ENCODE measurements at regions not wholly inside any gene's neighbourhood (a gene's known extent, or its start where the extent isn't known, plus 50 kb on each side); places are given as distances from the start of the nearest gene placed in this dataset.

DNA sequence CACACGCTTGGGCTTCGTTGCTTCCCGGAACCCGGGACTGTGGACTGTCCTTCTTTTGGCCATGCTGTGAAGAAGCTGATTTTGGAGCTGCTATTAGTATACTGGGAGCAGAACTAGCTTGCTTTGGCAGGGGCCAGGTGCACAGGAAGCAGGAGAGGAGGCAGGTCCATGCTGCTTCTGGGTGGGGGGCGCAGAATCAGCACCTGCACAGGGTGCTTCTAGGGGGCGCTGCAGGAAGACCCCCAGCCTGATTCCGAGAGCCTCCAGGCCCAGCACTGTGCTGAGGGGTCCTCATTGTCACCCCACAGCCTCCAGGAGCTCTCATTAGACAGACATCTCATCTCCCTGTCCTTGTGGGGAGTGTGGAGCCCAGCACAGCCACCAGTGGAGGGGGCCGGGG, 252.6 kb upstream of the IRX4 start:
- no peak for DNase-seq

DNA sequence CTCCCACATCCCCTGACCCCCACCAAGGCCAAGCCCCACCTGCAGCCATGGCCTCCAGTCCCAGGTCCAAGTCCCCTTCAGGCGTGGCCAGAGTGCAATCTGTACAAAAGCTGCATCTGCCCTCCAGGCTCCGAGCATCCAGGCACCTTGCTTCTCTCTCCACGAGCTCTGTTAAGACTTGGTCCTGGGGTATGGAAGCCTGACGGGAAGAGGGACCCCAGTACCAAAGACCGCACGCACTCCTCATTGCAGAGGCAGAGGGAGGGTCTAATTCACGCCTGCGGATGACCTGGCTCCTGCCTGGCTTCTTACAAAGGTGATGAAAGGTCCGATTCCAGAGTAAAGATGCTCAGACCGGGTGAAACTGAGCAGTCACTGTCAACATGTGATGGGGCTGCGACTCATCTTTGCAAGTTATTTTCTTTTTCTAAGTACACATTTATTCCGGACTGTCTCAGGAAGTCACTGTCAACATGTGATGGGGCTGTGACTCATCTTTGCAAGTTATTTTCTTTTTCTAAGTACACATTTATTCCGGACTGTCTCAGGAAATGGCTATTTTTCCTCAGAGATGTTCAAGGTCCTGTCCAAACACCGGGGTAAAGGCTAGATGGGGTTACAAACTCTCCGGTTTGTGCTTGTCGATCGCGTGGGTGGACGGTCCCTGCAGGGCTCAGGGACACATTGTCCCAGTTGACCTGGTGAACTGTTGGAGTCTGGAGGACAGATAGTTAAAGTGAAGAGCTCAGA, 252.0 kb upstream of the IRX4 start:
- DNase-seq: no peak

DNA sequence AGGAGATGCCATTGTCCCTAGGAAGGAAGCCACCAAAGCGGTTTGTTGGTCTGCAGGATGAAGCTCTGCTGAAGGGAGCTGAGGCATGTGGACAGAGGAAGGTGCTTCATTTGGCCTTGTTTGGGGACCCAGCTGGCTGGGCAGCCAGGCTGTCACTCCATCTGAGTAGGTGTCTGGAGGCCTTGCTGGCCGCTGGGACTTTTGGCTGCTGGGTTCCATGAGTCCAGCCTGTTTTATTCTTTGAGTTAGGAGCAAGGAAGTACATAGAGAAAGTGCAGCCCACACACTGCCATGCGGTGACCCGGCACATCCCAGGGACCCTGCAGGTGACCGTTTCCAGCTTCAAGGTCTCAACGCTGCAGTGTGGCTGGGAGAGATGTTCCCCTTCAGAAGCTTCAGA, 251.2 kb upstream of the IRX4 start:
- DNase-seq: no peak

DNA sequence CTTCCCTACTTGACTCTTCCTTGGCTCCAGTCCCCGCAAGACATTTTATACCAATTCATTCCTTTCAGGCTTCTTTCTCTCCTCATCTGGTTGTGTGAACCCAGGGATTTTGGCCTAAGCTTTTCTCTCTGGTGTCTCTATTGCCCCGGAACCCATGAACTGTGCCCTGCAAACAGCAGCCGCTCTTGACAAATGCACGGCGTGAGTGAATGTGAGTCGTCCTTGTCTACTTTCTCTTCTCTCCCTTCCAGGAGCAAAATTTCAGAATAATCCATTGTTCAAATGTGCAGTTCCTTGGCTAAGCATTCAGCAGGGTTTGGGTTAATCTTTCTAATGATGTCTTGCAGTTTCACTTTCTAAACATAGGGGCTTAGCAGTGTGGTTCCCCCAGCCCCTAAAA, 250.4 kb upstream of the IRX4 start:
- DNase-seq: no peak

DNA sequence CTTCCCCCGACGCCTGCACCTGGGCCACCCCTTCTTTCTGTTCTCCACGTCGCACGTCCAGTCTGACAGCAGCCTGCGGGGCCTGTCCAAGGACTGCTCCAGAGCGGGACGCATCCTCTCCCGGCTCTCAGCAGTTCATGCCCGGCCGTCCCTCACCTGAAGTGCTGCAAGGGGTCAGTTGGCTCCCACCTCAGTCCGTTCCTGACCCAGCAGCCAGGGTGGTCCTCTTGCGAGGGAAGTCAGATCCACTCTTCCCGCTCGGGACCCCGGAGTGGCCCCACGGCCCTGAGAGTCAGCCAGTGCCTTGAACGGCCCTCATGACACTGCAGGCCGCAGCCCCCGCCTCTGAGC, 249.7 kb upstream of the IRX4 start:
- no peak for DNase-seq

DNA sequence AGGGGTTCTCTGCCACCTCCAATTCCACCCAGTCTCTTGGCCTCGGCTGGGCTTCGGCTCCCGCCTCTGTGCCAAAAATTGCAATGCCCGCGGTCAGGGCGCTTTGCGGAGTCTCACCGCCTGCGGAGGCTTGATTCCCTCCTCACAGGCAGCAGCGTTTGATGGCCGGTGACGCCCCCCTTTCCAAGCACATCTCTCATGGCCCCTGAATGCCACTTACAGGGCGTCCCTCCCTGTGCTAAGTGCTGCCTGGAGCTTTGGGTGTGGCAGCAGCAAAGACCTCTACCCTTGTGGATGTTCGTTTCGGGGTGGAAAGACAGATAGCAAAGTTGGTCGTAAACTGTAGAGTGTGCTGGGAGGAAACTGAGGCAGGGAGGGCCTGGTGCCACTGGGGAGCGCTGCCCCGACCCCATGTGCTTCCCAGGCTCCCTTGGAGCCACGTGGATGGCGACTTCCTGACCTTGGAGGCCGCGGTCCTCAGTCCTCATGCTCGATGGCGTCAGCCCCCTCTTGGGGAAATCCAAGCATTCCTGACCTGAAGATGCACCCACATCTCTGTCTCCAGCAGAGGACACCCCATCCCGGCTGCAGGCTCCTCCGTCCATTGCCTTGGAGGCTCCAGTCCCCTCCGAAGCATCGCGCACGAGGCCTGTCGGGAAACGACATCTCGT, 249.2 kb upstream of the IRX4 start:
- no peak for DNase-seq

DNA sequence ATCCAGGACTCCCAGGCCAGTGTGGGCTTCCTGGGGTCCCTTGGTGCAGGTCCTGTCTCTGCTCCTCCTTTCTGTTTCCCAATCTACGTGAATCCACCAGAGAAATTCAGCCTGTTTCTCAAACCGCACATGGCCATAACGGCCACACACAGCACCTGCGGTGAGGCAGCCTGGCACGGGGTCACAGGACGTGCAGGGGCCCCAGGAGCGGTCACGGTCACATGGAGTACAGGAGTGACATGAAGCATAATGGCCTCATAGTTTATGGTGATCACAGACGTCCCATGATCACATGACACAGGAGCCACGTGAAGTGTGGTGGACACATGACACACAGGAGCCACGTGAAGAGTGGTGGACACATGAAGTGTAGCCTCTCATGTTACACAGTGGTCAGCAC, 248.5 kb upstream of the IRX4 start:
- DNase-seq: no peak

DNA sequence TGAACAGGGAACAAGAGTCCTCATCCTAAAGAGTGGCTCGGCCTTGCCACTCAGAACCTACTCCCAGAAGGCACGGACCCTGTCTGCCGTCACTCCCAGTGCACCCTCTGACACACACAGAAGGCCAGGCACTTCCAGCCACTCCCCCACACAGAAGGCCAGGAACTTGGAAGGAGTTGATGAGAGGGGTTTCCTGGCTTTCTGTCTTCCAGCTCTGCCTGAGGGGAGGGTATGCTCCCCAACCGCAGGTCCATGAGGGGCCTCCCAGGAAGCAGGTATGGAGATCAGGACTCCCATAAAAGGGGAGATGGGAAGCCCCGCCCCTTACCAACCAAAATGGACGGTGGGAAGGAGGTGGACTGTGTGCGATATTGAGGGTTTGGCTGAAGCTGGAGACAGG, 247.6 kb upstream of the IRX4 start:
- DNase-seq: no peak

DNA sequence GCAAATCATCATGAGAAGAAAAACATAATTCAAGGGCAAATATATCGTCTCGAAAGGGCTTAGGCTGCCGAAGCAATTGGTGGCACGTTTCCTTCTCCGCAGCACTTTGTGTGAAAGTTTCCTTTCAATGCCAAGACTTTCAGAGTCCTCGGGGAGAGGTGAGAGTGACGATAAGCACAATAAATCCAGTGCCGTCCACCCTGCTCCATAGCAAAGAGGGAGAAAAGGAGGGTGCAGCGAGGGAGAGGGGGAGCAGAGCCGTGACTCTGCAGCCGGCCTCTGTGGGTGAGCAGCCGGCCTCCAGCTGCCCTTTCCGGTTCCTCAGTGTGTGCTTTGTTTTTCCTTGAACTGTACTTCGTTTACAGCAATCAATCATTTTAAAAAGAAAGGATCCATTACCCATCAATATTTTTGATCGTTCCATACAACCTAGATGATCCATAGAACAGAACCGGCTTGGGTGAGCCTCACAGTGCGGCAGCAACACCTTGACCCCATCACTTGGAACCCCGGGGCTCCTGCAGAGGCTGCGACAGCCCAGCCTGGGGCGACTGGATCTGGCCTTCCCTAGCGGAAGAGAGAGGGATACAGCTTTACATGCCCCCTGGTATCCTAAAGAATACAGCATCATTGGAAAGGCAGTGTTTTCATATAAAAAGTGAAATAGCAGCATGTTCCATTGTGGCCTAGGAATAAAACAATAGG, 247.0 kb upstream of the IRX4 start:
- DNase-seq: no peak

DNA sequence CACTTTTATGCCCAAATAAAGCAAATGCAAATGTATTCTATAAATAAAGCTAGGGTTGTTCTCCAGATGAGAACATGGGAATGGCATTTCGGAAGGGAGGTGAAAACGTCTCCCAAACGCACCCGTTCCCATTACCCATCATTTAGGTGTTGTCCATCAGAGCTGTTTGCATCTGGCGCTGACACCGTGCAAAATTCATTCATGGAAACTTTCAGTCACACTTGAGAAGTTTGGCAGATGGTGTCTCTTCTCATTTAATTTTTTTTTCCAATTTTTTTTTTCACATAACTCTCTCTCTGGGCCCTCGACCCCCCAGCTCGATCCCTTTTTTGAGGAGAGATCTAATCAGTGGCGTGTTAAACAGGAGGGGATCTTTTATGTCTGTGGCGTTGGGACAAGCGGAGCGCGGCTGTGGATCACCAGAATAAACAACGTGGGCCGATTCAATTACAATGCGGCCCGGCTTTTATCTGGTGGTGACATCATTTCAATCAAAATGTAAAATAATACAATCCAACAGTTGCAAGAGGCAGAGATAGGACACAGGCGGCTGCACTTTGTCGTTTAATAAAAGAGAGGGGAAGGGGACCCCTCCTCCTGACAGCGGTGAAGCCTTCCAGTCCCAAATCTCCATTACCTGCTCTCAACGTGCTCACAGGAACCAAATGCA, 246.1 kb upstream of the IRX4 start:
- no peak for DNase-seq

DNA sequence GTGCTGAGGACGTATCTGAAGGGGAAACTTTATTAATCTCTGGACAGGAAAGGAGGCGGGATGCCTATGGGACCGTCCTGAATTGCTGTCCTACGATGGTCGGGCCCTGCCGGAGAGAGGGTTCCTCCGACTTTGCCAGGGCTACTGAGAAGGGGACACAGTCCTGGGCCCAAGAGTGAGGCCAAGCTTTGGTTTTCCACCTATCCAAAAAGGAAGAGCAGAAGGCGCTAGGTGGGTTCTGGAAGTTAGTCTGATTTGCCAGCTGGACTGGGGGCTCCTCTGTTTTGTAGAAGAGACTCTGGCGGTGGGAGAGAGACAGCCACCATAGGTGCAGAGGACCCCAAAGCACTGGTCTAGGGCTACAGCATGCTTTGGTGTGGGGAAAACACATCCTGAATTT, 243.8 kb upstream of the IRX4 start:
- no peak for DNase-seq

DNA sequence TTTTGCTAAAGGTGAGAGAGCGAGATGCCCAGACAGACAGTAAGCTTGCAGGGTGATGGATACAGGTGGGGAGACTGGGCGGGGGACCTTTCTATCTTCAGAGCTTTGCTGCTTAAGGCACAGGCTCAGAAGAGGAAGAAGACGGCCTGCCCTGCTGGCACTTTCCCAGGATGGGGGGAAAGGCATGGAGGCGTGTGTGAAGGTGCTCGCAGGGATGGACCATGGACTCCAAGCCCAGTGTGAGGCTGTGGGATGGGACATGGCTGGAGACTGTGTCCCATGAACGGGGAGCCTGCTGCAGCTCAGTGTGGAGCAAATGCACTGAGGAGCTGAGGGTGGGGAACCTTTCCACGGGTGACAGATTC, 243.2 kb upstream of the IRX4 start:
- DNase-seq: no peak

DNA sequence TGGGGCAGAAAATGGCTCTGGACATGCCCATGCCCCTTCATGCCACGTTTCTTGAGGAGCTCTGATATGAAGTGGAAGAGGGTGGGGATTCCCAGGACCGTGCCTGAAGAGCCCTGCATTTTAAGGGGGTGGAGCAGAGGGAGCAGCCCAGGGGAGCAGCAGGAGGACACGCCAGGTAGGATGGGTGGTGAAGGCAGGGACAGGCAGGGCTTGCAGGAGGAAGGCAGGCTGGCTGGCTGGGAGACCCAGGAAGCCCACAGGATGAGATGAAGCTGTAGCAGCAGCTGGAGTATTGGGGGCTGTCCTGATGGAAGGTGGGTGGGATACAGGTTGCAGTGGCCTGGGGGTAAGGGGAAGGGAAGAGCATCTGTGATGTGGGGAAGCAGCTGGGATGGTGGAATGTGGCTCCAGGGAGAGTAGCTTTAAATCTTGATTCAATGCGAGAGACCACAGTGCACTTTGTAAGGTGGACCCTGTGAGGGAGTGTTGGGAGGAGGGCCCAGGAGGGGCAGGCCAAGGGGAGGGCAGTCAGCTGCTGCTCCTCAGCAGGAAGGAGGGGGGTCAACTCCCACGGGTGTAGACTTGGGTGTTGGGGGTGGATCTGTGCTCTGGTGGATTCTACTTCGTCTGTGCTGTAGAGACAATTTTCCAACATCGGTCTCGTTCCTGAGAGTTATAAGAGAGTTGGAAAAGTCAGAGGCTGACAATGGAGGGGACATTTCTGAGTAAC, 242.6 kb upstream of the IRX4 start:
- no peak for DNase-seq

DNA sequence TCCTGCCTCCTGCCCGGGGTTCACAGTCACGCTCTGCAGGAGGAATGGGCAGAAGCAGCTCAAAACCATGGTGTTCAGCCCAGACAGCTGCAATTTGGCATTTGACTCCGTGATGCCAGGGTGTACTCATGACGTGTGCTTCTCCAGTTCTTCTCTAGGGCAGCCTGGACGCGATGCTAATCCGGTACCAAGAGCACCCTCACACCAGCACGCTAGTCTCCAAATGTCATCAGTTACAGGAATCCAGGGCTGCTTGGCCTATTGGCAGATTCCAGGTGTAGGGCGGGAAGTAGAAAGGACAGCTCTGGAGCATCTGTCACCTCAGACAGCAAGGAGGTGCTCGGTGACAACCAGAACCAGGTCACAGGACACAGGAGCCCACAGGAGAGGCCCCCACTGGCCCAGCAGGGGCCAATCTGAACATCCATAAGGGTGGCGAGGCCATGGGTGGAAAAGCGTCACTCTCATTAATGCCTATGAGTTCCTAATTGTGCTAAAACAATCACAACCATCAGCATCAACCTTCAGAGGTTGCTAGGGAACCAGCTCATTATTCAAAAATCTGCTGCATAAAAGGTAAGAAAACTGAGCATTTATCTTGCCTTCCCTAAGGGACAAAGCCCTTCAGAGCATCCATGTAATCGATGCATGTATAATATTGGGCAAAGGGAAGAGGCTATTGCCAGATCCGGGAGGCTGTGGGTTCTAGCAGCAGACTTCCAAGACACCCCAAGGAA, 241.9 kb upstream of the IRX4 start:
- DNase-seq: no peak

DNA sequence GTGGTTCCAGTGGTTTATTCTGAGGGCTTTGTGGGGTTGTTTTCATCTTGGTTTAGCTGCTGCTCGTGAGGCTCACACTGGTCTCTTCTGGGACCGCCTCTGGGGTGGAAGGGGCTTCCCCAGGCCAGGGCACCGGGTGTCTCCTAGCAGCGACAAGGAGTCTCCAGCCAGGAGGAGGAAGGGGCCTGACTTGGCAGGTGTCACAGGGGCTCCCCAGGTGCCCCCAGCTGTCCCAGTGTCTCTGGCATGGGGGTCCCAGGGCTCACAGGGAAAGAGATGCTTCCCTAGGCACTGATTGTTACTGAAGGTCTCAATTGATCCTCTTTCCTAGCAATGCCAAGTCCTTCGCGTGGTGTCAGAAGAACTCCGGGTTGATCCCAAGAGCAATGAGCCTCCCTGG, 241.1 kb upstream of the IRX4 start:
- no peak for DNase-seq

DNA sequence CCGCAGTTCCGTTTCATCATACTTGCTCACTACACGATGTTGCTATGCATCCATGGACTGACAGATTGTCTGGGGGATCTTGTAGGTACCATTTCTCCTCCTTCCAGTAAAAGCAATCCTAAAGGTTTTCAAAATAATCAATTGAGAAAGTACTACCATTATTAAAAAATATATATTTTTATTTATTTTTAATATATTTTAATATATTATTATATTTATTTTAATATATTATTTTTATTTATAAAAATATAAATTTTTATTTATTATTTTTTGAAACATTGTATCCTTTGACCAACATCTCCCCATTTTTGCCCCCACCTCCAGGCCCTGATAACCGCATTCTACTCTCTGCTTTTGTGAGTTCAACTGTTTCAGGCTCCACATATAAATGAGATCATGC, 237.6 kb upstream of the IRX4 start:
- no peak for DNase-seq

DNA sequence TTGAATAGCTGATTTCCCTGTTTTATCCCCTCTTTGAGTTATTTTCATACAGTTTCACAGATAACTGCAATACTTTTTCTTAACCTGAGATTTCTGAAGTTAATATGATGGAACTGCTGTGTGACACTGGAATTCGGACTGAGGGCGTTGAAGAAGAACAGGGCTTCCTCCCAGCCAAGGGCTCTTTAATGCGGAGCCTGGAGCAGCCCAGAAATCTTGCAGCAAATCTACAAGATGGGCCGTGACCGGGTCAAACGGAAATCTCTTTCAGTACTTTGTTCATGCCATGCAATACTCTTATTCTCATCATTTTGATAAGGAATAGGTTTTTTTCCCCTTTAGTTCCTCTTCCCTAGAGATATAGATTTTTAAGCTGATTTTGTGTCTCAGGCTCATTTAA, 236.8 kb upstream of the IRX4 start:
- DNase-seq: no peak

DNA sequence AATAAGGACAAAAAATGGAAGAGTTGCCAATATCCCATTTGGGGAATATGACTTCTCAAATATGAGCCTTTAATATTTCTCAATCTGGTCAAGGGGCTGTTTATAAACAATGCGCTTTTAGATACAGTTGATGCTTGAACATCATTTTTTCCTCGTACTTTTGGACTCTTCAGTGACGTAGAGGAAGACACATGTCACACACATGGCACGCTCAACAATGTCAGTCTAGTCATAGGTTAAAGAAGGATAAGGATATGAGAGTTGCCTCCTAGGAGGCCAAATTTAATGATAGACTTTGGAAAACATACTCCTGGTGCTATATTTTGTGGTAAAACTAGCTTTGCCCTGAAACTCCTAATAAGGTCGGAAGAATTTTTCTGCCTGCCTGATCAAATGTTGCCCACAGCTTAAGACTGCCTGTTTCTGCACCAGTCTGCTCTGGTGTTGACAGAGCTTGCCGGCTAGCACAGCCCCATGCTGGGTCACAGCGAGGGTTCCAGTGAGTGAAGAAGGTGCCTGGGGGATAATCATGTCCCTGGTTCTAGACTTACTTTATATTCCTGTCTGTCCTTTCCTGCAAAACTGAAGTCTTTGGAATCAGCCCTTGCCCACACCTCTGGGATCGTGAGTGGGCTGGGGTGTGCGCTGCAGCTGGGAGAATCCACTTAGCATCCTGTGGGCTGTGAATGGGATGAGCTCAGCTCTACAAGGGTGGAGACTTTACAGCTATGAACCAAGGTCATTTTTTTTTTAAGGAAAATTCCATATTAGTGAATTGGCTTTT, 230.8 kb upstream of the IRX4 start:
- DNase-seq: no peak

DNA sequence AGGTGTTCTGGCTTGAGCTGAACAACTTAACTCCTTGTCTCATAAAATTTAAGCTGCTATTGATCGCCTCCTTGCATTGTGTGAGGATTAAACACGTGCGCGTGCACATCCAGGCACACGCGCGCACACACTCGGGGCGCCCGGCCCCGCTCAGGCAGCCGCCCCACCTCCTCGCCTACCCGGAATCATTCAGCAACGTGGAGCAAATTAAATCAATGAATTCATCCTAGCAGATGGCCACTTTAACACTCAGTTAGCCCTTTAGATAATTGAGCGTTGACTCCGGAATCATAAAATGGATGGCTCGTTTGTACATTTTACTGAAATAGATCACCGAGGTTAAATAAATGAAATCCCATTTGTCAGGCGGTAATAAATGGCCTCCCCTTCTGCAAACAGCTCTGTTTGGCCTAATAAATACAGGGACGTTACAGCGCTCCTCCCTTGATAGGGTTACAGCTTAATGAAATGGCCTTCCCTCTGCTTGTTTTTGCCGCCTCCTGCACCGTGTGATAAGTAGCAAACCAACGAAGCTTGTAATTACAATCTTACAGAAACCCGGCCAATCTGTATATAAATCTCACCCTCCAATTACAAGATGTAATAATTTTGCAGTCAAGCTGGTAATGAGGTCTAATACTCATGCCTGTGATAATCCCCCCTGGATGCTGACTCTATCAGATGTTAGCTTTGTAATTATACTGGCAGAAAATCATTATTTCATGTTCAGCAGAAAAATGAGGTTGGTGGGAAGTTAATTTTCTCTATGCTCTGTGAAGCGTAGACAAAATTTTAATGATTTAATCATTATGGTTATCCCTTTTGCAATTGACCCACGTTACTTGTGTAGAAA, 229.7 kb upstream of the IRX4 start:
- DNase-seq: peak; percentile 52 to 73

DNA sequence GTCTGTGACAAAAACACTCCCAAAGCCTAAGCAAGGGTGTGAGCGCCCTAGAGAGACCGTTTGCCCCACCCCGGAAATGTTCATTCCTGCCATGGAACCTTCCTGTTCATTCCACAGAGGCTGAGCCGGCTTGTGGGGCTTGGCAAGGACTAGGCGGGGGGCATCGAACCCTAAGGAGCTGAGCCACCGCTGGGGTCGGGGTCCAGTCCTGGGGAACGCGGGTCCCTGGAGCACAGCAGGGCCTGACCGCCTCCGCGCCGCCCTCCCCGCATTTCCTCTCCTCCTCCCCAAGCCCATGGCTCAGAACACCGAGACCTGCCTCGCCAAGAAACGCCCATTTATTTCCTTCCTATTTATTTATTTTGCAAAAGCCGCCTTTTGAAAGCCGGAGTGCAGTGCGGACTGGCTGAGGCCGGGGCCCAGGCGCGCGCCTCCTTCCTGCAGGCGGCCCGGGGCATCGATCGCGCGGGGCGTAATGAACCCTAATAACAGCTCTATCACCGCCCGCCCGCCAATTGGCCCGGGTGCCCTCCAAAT, 228.9 kb upstream of the IRX4 start:
- DNase-seq: no peak

Measured in NCI-H2081 (cell line).